G401 (cell line): ENCODE measurements at regions not wholly inside any gene's neighbourhood (a gene's known extent, or its start where the extent isn't known, plus 50 kb on each side); places are given as distances from the start of the nearest gene placed in this dataset.
"Not testable (repeated sequence)": the region's sequence is repeated elsewhere in the genome, so short reads cannot be mapped to it uniquely, and the experiment has no call there.

ENCODE experiments used
- DNase-seq: peaks from one replicate; pipeline ENCODE4 v3.0.0-alpha.2; 2015; ENCODE audit warnings: low spot score
- in situ Hi-C: cut with HindIII; loops from 2 replicates; pipeline ENCODE4 v1.10.0; 2016; ENCODE audit warnings: low sequenced_read_pairs, mixed read lengths

GRCh38 chr6:27040244-27041042 lies 207.1 kb upstream of the PRSS16 start:
- in situ Hi-C loops: no loop called here
- DNase-seq: no peak

GRCh38 chr6:27043244-27043643 lies 204.3 kb upstream of the PRSS16 start:
- in situ Hi-C loops: no loop called here

GRCh38 chr6:27045131-27045530 lies 202.4 kb upstream of the PRSS16 start:
- DNase-seq, in situ Hi-C loops: not testable (repeated sequence)

More at GRCh38 chr6:27043244-27043643, 204.3 kb upstream of the PRSS16 start:
- DNase-seq: no peak

- in situ Hi-C loops, DNase-seq: not testable (repeated sequence)
These were observed 199.8 kb upstream of the PRSS16 start for GRCh38 chr6:27047725-27048124.

GRCh38 chr6:27049863-27050781 lies 197.4 kb upstream of the PRSS16 start:
- no peak for DNase-seq
- in situ Hi-C loops: no loop called here

- DNase-seq, in situ Hi-C loops: not testable (repeated sequence)
These were observed 195.3 kb upstream of the PRSS16 start for GRCh38 chr6:27052082-27052730.

- in situ Hi-C loops: no loop called here
These were observed 194.8 kb upstream of the PRSS16 start for GRCh38 chr6:27052731-27053082.

GRCh38 chr6:27053738-27054137 lies 193.8 kb upstream of the PRSS16 start:
- no peak for DNase-seq
- in situ Hi-C loops: no loop called here

More at GRCh38 chr6:27052731-27053082, 194.8 kb upstream of the PRSS16 start:
- DNase-seq: no peak

GRCh38 chr6:27056615-27057014 lies 190.9 kb upstream of the PRSS16 start:
- DNase-seq: no peak
- in situ Hi-C loops: no loop called here

GRCh38 chr6:27059621-27060425 lies 187.7 kb upstream of the PRSS16 start:
- DNase-seq: no peak
- in situ Hi-C loops: no loop called here

GRCh38 chr6:27061235-27061993 lies 186.1 kb upstream of the PRSS16 start:
- no peak for DNase-seq
- in situ Hi-C loops: no loop called here

- DNase-seq: no peak
- in situ Hi-C loops: no loop called here
These were observed 184.7 kb upstream of the PRSS16 start for GRCh38 chr6:27062755-27063154.

- in situ Hi-C loops: no loop called here
- DNase-seq: no peak
These were observed 182.3 kb upstream of the PRSS16 start for GRCh38 chr6:27065183-27065582.

- in situ Hi-C loops: no loop called here
- no peak for DNase-seq
These were observed 181.1 kb upstream of the PRSS16 start for GRCh38 chr6:27066381-27066780.

- in situ Hi-C loops: no loop called here
- DNase-seq: no peak
These were observed 180.7 kb upstream of the PRSS16 start for GRCh38 chr6:27066802-27067201.

- no peak for DNase-seq
- in situ Hi-C loops: no loop called here
These were observed 174.1 kb upstream of the PRSS16 start for GRCh38 chr6:27073441-27073840.

- DNase-seq: no peak
- in situ Hi-C loops: no loop called here
These were observed 171.4 kb upstream of the PRSS16 start for GRCh38 chr6:27076116-27076515.

GRCh38 chr6:27078734-27079357 lies 168.7 kb upstream of the PRSS16 start:
- in situ Hi-C loops: no loop called here
- peak; percentile 68 for DNase-seq
